Activated naive CD4-positive, alpha-beta T cell treated with anti-CD3 and anti-CD28 coated beads, Interleukin-2, amount 50 U/mL, for 72 hours (primary cell): ENCODE measurements at regions not wholly inside any gene's neighbourhood (a gene's known extent, or its start where the extent isn't known, plus 50 kb on each side); places are given as distances from the start of the nearest gene placed in this dataset.
"Not testable (repeated sequence)": the region's sequence is repeated elsewhere in the genome, so short reads cannot be mapped to it uniquely, and the experiment has no call there.

ENCODE experiments used
- ATAC-seq, 2 donors: fragments of 150-1000 bp; cut with Tn5 transposase; 2 replicates each; pipeline ENCODE4 v1.10.0; 2021; ENCODE audit warnings: mild to moderate bottlenecking in 2 of 2, moderate library complexity in 2 of 2
- DNase-seq, 2 donors: peaks; one replicate each; pipeline ENCODE4 v3.0.0; 2021 to 2022; ENCODE audit warnings: low spot score in 2 of 2
- H3K27ac Mint-ChIP-seq, 2 donors: one replicate each; pipeline ENCODE4 v1.8.0; 2022; ENCODE audit warnings: mild to moderate bottlenecking in 2 of 2, mixed read lengths in 2 of 2
- H3K36me3 Mint-ChIP-seq, 2 donors: one replicate each; pipeline ENCODE4 v1.8.0; 2022; ENCODE audit warnings: mixed read lengths in 2 of 2
- H3K9me3 Mint-ChIP-seq, 2 donors: one replicate each; pipeline ENCODE4 v1.8.0; 2022; ENCODE audit warnings: mixed read lengths in 2 of 2

DNA sequence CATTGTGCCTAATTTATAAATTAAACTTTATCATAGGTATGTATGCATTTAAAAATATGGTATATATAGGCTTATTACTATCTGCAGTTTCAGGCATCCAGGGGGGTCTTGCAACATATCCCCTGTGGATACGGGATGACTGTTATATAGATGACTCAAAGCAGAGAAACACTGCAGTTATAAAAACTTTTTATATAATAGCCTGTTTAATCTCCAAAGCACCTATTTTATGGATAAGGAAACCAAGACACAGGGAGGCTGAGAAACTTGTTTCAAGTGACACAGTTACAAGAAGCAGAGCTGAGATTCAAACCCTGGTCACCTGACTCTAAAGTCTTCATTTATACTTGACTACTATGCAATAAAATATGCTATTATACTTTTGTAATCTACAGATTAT lies 897.7 kb downstream of the KCNA4 start:
- no peak overlapping the region for H3K27ac Mint-ChIP-seq

DNA sequence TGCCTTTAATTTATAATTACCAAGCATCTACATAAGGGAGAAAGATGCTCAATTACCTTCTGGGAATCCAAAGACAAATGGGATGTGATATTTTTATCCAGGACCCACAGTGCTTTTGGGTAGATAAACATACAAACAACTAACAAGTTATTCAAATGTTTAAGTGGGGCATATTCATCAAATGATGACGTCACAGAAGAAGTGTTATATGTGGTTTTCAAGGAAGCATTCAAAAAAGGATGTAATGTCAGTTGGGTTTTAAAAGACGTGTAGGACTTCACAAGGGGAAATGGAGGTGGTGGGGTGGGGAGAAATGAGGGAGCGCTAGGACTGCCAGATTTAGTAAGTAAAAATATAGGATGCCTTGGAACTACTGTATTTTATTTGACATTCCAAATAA lies 915.9 kb downstream of the KCNA4 start:
- Mint-ChIP-seq H3K36me3 (peaks cover 3 to 4% of the 10 kb centered on the region in 2 donors), H3K9me3 (peaks cover 9 to 10% of the 10 kb centered on the region in 2 donors), H3K27ac (no peak overlapping the region)
- no peak for DNase-seq
- no peak for ATAC-seq

More for the DNA sequence above, 897.7 kb downstream of the KCNA4 start:
- ATAC-seq = no peak
- DNase-seq = no peak
- Mint-ChIP-seq H3K36me3 (no peaks in the 10 kb centered on the region), H3K9me3 (peaks cover 9 to 12% of the 10 kb centered on the region in 2 donors)

DNA sequence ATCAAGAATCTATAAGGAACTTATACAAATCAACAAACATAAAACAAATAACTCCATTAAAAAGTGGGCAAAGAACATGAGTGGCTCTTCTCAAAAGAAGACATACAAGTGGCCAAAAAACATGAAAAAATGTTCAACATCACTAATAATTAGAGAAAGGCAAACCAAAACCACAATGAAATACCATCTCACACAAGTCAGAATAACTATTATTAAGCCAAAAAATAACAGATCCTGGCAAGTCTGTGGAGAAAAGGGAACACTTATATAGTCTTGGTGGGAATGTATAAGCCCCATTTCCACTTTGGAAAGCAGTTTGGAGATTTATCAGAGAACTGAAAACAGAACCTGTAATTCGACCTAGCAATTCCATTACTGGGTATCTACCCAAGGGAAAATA lies 921.0 kb downstream of the KCNA4 start:
- no peak for ATAC-seq
- Mint-ChIP-seq H3K27ac (no peak overlapping the region), H3K36me3 (no peaks in the 10 kb centered on the region), H3K9me3 (peaks cover 4% of the 10 kb centered on the region in 2 donors)
- DNase-seq = no peak

DNA sequence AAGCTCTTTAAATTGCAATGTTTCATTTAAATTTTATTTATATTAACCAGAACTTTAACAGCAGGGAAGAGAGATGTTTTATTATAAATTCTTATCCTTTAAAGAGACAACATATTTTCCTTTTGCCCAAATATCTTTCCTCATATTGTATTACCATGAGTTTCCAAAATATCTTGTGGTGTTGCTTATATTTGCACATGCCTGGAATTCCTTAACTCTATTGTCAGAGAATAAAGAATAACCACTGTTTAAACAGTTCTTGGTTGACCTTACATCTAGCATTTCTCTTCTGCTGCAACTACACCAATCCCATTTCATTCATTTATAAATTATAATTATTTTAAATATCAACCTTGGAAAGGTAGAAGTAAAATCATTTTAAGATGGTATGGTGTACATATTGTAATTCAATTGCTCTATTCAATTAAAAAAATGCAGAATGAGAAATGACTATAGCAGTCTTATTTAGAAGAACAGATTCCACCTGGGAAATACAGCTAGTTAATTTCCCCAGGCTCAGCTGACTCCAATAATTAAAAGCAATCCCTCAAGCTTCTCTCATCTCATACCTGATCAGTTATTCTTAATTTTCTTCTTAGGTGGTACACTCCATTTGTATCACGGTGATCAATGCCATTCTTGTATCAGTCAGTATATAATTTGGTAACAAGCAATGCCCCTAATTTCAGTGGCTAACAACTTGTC lies 923.3 kb downstream of the KCNA4 start:
- H3K36me3 Mint-ChIP-seq = no peaks in the 10 kb centered on the region
- DNase-seq (no peak), ATAC-seq (no peak)
- H3K27ac Mint-ChIP-seq = no peak overlapping the region
- H3K9me3 Mint-ChIP-seq = peaks cover 6 to 8% of the 10 kb centered on the region in 2 donors

DNA sequence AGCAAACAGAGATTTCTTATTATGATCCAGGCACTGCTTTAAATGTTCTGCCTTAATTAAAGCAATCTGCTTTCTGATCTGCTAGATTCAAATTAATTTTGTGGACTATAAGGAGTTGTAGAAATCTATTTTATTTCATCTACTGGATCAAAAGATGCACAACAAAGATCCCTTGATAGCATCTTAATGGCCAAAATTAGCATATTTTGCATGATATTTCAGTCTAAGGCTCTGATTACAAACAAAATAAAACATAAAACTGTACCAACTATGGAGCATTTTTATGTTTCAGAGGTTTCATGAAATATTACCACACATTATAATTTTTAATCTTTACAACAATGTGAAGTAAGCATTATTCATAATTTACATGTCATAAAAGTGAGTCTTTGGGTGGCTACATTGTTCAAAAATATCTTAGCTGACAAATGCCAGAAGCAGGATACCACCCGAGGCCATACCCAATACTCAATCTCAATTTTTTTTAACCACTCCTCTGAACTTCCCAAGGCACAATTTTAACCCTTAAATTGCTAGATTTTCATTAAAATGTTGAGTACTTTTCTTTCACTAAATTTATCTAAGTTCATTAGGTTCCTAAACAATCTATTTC lies 929.5 kb downstream of the KCNA4 start:
- peaks cover 22 to 23% of the 10 kb centered on the region in 2 donors for H3K9me3 Mint-ChIP-seq
- DNase-seq (no peak), ATAC-seq (no peak)
- H3K36me3 Mint-ChIP-seq = no peaks in the 10 kb centered on the region
- no peak overlapping the region for H3K27ac Mint-ChIP-seq

DNA sequence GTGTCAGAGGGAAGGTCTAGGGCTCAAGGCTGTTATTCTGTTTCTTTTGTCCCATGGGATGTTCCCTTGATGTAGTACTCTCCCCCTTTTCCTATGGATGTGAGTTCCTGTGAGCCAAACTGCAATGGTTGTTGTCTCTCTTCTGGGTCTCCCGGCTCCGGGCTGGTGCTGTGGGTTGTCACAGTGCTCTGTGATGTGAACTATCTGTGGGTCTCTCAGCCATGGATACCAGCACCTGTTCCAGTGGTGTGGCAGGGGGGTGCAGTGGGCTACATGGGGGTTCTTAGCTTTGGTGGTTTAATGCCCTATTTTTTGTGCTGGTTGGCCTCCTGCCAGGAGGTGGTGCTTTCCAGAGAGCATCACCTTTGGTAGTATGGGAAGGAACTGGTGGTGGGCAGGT lies 941.1 kb downstream of the KCNA4 start:
- ATAC-seq = no peak
- H3K36me3 Mint-ChIP-seq = peaks cover 0 to 22% of the 10 kb centered on the region in 2 donors
- H3K27ac Mint-ChIP-seq = no peak overlapping the region
- no peak for DNase-seq
- H3K9me3 Mint-ChIP-seq = peaks cover 44 to 47% of the 10 kb centered on the region in 2 donors

DNA sequence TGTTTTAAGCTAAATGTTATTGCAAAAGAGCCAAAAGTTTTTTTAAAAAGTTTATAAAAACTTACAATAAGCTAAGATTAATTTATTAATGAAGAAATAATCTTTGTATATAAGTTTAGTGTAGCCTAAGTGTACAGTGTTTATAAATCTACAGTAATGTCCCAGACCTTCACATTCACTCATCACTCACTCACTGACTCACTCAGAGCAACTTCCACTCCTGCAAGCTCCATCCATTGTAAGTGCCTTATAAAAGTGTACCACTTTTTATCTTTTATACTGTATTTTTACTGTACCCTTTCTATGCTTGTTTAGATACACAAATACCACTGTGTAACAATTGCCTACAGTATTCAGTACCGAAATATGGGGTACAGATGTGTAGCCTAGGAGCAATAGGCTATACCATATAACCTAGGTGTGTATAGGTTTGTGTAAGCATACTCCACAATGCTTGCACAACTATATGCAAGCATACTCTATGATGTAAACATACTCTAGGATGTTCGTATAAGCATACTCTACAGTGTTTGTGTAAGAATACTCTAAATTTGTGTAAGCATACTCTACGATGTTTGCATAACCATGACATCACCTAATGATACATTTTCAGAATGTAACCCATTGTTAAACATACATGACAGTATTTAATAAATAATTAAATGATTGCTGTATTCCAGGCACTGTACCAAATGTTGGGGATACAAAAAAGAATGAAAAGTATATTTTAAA lies 953.0 kb downstream of the KCNA4 start:
- no peak for DNase-seq
- Mint-ChIP-seq H3K9me3 (peaks cover 14 to 31% of the 10 kb centered on the region in 2 donors), H3K36me3 (peaks cover 0 to 5% of the 10 kb centered on the region in 2 donors), H3K27ac (no peak overlapping the region)
- ATAC-seq = no peak

DNA sequence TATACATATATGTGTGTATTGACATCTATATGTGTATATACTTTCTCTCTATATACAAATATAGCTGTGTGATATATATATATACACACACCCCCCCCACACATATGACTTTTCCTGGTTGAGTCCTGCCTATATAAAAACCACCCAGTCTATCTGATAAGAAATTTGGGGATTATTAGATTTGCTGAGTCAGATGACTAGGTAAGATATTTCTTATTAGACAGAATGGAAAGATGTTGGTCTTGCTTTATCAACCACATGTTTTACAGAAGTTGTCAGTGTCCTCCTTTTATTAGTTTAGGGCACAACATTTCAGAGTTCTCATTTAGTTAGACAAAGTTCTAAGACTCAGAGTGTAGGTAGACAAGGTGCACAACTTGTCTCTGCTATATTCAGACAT lies 953.3 kb downstream of the METTL15 start:
- DNase-seq (no peak), ATAC-seq (no peak)
- Mint-ChIP-seq H3K9me3 (peaks cover 10 to 31% of the 10 kb centered on the region in 2 donors), H3K36me3 (peaks cover 0 to 3% of the 10 kb centered on the region in 2 donors), H3K27ac (no peak overlapping the region)

DNA sequence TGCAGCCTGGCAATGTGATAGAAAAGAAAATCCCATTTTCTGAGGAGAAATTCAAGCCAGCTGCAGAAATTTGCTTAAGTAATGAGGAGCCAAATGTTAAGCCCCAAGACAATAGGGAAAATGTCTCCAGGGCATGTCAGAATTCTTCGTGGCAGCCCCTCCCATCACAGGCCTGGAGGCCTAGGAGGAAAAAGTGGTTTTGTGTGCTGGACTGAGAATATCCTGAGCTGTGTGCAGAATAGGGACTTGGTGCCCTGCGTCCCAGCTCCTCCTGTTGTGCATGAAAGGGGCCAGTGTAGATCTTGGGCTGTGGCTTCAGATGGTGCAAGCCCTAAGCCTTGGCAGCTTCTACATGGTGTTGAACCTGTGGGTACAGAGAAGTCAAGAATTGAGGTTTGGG lies 948.3 kb downstream of the METTL15 start:
- not testable (repeated sequence) for H3K36me3 Mint-ChIP-seq
- peaks cover 17 to 39% of the 10 kb centered on the region in 2 donors for H3K9me3 Mint-ChIP-seq

DNA sequence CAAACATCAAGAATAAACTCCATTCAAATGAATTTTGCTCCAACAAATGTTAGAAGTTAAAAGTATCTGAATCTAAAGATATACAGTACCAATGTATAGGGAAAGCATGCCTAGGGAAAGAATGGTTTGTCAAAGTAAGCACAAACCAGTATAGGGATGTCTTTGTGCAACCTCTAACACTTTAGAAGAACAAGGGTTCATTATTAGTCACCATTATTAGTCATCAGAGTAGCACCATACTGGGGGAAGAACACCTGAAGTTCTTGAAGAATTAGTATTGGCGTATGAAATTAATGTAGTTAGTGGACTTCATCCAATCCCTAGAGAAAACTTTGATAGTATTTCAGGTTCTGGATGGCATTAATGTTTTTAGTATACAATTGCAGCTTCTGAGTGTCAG lies 943.7 kb downstream of the METTL15 start:
- ATAC-seq (no peak), DNase-seq (no peak)
- H3K27ac Mint-ChIP-seq = no peak overlapping the region
- H3K9me3 Mint-ChIP-seq = peaks cover 28 to 33% of the 10 kb centered on the region in 2 donors
- H3K36me3 Mint-ChIP-seq = peaks cover 6 to 14% of the 10 kb centered on the region in 2 donors

More for the DNA sequence above, 948.3 kb downstream of the METTL15 start:
- DNase-seq, H3K27ac Mint-ChIP-seq, ATAC-seq: not testable (repeated sequence)

DNA sequence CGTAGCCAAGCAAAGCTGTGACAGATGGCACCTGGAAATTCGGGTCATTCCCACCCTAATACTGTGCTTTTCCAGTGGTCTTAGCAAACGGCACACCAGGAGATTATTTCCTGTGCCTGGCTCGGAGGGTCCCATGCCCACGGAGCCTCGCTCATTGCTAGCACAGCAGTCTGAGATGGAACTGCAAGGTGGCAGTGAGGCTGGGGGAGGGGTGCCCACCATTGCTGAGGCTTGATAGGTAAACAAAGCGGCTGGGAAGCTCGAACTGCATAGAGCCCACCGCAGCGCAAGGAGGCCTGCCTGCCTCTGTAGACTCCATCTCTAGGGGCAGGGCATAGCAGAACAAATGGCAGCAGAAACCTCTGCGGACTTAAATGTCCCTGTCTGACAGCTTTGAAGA lies 942.8 kb downstream of the METTL15 start:
- not testable (repeated sequence) for H3K27ac Mint-ChIP-seq, DNase-seq, ATAC-seq
- Mint-ChIP-seq H3K9me3 (peaks cover 25 to 32% of the 10 kb centered on the region in 2 donors), H3K36me3 (peaks cover 4 to 14% of the 10 kb centered on the region in 2 donors)

DNA sequence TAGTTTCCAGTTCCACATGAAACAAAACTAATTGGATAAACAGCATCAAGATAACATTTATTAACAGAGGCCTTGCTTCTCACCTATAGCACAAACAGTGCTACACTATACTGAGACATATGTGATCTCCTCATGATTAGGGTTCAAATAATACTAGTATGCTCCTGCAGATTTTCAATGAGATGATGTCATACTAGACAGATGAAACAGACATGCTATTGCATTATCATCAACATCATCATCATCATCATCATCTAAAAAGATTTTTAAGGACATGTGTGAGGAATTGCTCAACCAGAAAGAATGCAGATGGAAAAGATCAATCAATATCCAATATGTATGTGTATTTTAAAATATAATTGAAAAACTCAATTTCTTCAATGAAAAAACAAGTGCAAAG lies 932.3 kb downstream of the METTL15 start:
- DNase-seq = no peak
- Mint-ChIP-seq H3K9me3 (peaks cover 6 to 28% of the 10 kb centered on the region in 2 donors), H3K27ac (no peak overlapping the region), H3K36me3 (no peaks in the 10 kb centered on the region)
- no peak for ATAC-seq

DNA sequence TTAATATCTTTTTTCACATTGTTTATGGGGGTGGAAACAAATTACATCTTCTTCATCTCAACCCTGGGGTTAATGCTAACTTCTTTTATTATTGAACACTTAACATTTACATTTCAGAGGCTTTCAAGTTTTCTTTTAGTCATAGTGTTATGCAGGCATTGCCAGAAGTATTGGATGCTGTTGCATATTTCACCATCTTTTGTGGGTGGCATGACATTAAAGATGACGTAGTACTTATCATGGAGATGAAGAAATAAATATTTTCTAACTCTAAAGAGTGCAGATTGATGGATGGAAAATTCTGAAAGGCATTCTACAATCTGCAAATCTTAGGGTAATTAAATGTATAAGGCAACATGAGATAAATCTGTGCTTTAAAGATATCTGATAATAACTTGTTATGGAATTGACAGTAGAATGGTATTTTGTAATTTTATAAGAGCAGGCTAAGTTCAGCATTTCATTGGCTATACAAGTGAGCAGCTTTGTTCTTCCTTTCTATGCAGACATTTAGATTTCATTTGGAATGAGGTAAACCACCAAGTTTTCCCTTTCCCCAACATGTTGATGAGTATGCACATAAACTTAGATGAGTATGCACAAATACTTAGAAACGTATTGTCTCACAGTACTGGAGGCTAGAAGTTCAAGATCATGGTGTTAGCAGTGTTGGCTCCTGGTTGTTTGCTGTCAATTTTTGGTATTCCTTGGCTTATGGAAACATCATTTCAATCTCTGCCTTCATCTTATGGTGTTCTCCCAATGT lies 924.4 kb downstream of the METTL15 start:
- H3K27ac Mint-ChIP-seq = no peak overlapping the region
- DNase-seq = no peak
- H3K36me3 Mint-ChIP-seq = no peaks in the 10 kb centered on the region
- peaks cover 10 to 21% of the 10 kb centered on the region in 2 donors for H3K9me3 Mint-ChIP-seq
- ATAC-seq = no peak

DNA sequence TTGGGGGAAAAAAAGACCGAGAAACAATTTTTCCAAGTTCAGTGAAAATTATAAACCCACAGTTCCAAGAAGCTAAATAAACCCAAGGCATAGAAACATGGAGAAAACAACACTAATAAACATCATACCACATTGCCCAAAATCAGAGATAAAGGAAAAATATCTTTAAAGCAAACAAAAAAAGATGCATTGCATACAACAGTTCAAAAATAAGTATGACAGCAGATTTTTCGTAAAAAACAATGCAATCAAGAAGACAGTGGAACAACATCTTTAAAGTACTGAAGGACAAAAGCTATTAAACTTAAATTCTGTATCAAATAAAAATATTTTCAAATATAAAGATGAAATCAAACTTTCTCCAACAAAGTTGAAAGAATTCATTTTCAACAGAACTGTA lies 921.3 kb downstream of the METTL15 start:
- peaks cover 16 to 25% of the 10 kb centered on the region in 2 donors for H3K9me3 Mint-ChIP-seq
- no peaks in the 10 kb centered on the region for H3K36me3 Mint-ChIP-seq
- no peak for DNase-seq
- H3K27ac Mint-ChIP-seq = no peak overlapping the region
- no peak for ATAC-seq

DNA sequence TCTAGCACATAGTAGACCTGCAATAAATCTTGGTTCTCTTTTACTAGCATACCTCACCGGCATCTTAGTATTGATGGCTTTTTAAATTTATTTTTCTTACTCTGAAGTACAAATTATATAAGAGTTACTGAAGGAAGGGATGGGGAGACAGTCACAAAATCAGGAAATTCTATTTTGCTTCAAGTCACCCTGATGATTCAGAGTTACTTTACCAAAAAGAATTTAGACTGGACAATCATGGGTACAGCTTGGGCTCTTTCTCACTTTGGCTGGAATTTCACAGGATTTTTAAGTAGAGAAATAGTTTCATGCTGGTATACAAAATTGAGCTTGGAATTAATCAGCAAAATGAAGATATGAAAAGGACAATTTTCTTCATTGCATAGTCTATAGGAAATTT lies 919.2 kb downstream of the METTL15 start:
- DNase-seq = no peak
- no peak for ATAC-seq
- no peaks in the 10 kb centered on the region for H3K36me3 Mint-ChIP-seq
- peaks cover 10 to 25% of the 10 kb centered on the region in 2 donors for H3K9me3 Mint-ChIP-seq
- no peak overlapping the region for H3K27ac Mint-ChIP-seq

DNA sequence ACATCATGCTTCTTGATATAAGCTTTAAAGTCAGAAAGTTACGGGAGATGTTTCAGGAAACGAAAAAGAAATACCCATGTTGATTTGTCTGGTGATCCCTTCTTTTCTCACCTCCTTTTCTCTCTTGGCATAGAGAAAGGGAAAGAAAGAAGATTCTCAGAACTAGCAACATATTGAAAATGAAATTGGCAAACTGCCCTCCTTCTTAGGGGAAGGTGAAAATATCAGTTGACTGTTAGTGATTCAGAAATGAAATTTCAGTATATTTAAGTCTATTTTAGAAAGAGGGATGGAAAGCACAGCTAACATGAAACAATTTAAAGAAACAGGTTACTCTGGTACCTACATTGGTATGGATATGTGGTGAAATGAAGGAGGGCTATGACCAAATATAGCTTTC lies 918.1 kb downstream of the METTL15 start:
- H3K36me3 Mint-ChIP-seq = no peaks in the 10 kb centered on the region
- ATAC-seq (no peak), DNase-seq (no peak)
- peaks cover 18 to 36% of the 10 kb centered on the region in 2 donors for H3K9me3 Mint-ChIP-seq
- no peak overlapping the region for H3K27ac Mint-ChIP-seq

DNA sequence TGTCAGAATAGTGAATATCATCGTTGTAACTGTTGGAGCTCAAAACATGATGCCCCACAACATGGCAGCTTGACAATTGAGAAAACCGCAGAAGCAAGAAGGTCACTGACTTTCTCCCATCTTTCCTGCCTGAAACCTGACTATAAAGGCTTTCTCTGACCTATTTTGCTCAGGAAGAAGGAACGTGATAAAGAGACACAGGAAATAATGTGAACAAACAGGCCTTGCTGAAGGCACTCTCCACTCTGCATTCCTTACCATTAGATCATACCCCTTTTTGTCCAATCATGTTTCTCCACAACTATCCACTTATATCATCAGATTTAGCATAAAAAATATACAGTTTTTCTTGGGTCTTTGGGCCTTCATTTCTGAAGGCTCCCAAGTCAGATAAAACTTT lies 916.8 kb downstream of the METTL15 start:
- Mint-ChIP-seq H3K27ac (no peak overlapping the region), H3K36me3 (no peaks in the 10 kb centered on the region), H3K9me3 (peaks cover 28 to 37% of the 10 kb centered on the region in 2 donors)
- DNase-seq (no peak), ATAC-seq (no peak)
